ENCODE measurements at regions not wholly inside any gene's neighbourhood (a gene's known extent, or its start where the extent isn't known, plus 50 kb on each side); places are given as distances from the start of the nearest gene placed in this dataset.
A peak's percentile ranks its signal among the peaks of the same experiment; 100 is the strongest.

- no peak for DNase-seq (ENCODE audit: low spot score)
- TF ChIP-seq CTCF (IDR thresholded peaks at IDR 0.05; ENCODE audit: extremely low read depth, missing control alignments) = no peak
These were observed 390.1 kb downstream of the PRDM2 start for GRCh38 chr1:14090062-14090461.

GRCh38 chr1:14090531-14090930, 390.5 kb downstream of the PRDM2 start:
- DNase-seq (ENCODE audit: low spot score) = no peak
- TF ChIP-seq CTCF (IDR thresholded peaks at IDR 0.05; ENCODE audit: extremely low read depth, missing control alignments) = no peak

- DNase-seq (ENCODE audit: low spot score) = peak; percentile 15
- peak; percentile 28 for TF ChIP-seq CTCF (IDR thresholded peaks at IDR 0.05; ENCODE audit: extremely low read depth, missing control alignments)
These were observed 394.8 kb downstream of the PRDM2 start for GRCh38 chr1:14094611-14095400.

GRCh38 chr1:14098294-14098913, 398.4 kb downstream of the PRDM2 start:
- DNase-seq (ENCODE audit: low spot score) = no peak
- TF ChIP-seq CTCF (IDR thresholded peaks at IDR 0.05; ENCODE audit: extremely low read depth, missing control alignments) = no peak

GRCh38 chr1:14100444-14100843, 400.5 kb downstream of the PRDM2 start:
- no peak for DNase-seq (ENCODE audit: low spot score)
- no peak for TF ChIP-seq CTCF (IDR thresholded peaks at IDR 0.05; ENCODE audit: extremely low read depth, missing control alignments)

GRCh38 chr1:14100919-14101318, 400.9 kb downstream of the PRDM2 start:
- no peak for TF ChIP-seq CTCF (IDR thresholded peaks at IDR 0.05; ENCODE audit: extremely low read depth, missing control alignments)

GRCh38 chr1:14102180-14102579, 402.2 kb downstream of the PRDM2 start:
- no peak for DNase-seq (ENCODE audit: low spot score)
- no peak for TF ChIP-seq CTCF (IDR thresholded peaks at IDR 0.05; ENCODE audit: extremely low read depth, missing control alignments)

More at GRCh38 chr1:14100919-14101318, 400.9 kb downstream of the PRDM2 start:
- DNase-seq (ENCODE audit: low spot score) = no peak
